Trophoblast cell (in vitro differentiated cells and primary cell): ENCODE measurements at regions not wholly inside any gene's neighbourhood (a gene's known extent, or its start where the extent isn't known, plus 50 kb on each side); places are given as distances from the start of the nearest gene placed in this dataset.

Experiments used
- DNase-seq, 2 donors: peaks; one replicate each; pipeline ENCODE4 v3.0.0-alpha.2; 2016
- H2AFZ ChIP-seq: 2 replicates; pipeline ENCODE4 v1.6.1; 2013; ENCODE audit warnings: low read length, moderate library complexity, mild to moderate bottlenecking; ENCODE audit not compliant: insufficient read depth, poor library complexity
- H2AK5ac ChIP-seq: 2 replicates; pipeline ENCODE4 v1.6.1; 2013; ENCODE audit warnings: mild to moderate bottlenecking, low read length
- H2BK120ac ChIP-seq: 2 replicates; pipeline ENCODE4 v1.6.1; 2013; ENCODE audit warnings: low read length, mild to moderate bottlenecking, moderate library complexity; ENCODE audit not compliant: insufficient read depth, poor library complexity
- H2BK12ac ChIP-seq: 2 replicates; pipeline ENCODE4 v1.6.1; 2013; ENCODE audit warnings: mild to moderate bottlenecking, low read length, moderate library complexity
- H2BK5ac ChIP-seq: 2 replicates; pipeline ENCODE4 v1.6.1; 2013; ENCODE audit warnings: low read length, low read depth, moderate library complexity, mild to moderate bottlenecking; ENCODE audit not compliant: poor library complexity
- H3K14ac ChIP-seq: 2 replicates; pipeline ENCODE4 v1.6.1; 2013; ENCODE audit warnings: mild to moderate bottlenecking, low read length
- H3K18ac ChIP-seq: 2 replicates; pipeline ENCODE4 v1.6.1; 2013; ENCODE audit warnings: mild to moderate bottlenecking, low read length
- H3K23ac ChIP-seq: 2 replicates; pipeline ENCODE4 v1.6.1; 2013; ENCODE audit warnings: low read length
- H3K27ac ChIP-seq: 2 replicates; pipeline ENCODE4 v1.5.1; 2013; ENCODE audit warnings: low read depth, mild to moderate bottlenecking, inconsistent platforms, low read length, moderate library complexity
- H3K27me3 ChIP-seq: 2 replicates; pipeline ENCODE4 v1.6.1; 2013; ENCODE audit warnings: inconsistent platforms, mild to moderate bottlenecking, low read length, moderate library complexity; ENCODE audit not compliant: insufficient read depth
- H3K36me3 ChIP-seq, 2 experiments: 1 replicate in 1 of 2; 2 replicates in 1 of 2; pipeline ENCODE4 v1.6.1; 2013; ENCODE audit warnings: low read length in 2 of 2, mild to moderate bottlenecking in 2 of 2, moderate library complexity in 1 of 2; ENCODE audit not compliant: insufficient read depth in 2 of 2, control insufficient read depth in 1 of 2
- H3K4ac ChIP-seq: 2 replicates; pipeline ENCODE4 v1.6.1; 2013; ENCODE audit warnings: low read depth, mild to moderate bottlenecking, low read length, moderate library complexity
- H3K4me1 ChIP-seq, 2 experiments: 1 replicate in 1 of 2; 2 replicates in 1 of 2; pipeline ENCODE4 v1.6.1; 2013; ENCODE audit warnings: low read length in 2 of 2, mild to moderate bottlenecking in 2 of 2, moderate library complexity in 1 of 2; ENCODE audit not compliant: insufficient read depth in 2 of 2, control insufficient read depth in 1 of 2
- H3K4me2 ChIP-seq: 2 replicates; pipeline ENCODE4 v1.6.1; 2013; ENCODE audit warnings: inconsistent platforms, mild to moderate bottlenecking, low read length, moderate library complexity
- H3K4me3 ChIP-seq: 2 replicates; pipeline ENCODE4 v1.5.1; 2013; ENCODE audit warnings: mild to moderate bottlenecking, low read depth, low read length, inconsistent platforms
- H3K79me1 ChIP-seq: one replicate; pipeline ENCODE4 v1.6.1; 2013; ENCODE audit warnings: low read length
- H3K79me2 ChIP-seq: 2 replicates; pipeline ENCODE4 v1.6.1; 2013; ENCODE audit warnings: low read length, mild to moderate bottlenecking; ENCODE audit not compliant: control insufficient read depth, insufficient read depth, poor library complexity
- H3K9ac ChIP-seq: 2 replicates; pipeline ENCODE4 v1.6.1; 2013; ENCODE audit warnings: mild to moderate bottlenecking, low read length
- H3K9me3 ChIP-seq: 2 replicates; pipeline ENCODE4 v1.6.1; 2013; ENCODE audit warnings: low read depth, mild to moderate bottlenecking, control low read depth, inconsistent platforms, low read length; ENCODE audit not compliant: insufficient read depth
- H4K12ac ChIP-seq: 2 replicates; pipeline ENCODE4 v1.6.1; 2013; ENCODE audit warnings: low read depth, mild to moderate bottlenecking, low read length, moderate library complexity
- H4K8ac ChIP-seq: 2 replicates; pipeline ENCODE4 v1.6.1; 2013; ENCODE audit warnings: low read depth, mild to moderate bottlenecking, low read length, moderate library complexity
- H4K91ac ChIP-seq: one replicate; pipeline ENCODE4 v1.6.1; 2013; ENCODE audit warnings: low read depth, mild to moderate bottlenecking, low read length, moderate library complexity
- WGBS: extraction: QIAGEN DNeasy Blood & Tissue Kit; methylation state at CpG from one replicate; pipeline ENCODE4 v1.1.7; 2013; ENCODE audit warnings: missing lambda C conversion rate; ENCODE audit not compliant: insufficient read length, insufficient coverage; ENCODE audit errors: extremely low coverage; 5-methylcytosine and 5-hydroxymethylcytosine counted together

DNA sequence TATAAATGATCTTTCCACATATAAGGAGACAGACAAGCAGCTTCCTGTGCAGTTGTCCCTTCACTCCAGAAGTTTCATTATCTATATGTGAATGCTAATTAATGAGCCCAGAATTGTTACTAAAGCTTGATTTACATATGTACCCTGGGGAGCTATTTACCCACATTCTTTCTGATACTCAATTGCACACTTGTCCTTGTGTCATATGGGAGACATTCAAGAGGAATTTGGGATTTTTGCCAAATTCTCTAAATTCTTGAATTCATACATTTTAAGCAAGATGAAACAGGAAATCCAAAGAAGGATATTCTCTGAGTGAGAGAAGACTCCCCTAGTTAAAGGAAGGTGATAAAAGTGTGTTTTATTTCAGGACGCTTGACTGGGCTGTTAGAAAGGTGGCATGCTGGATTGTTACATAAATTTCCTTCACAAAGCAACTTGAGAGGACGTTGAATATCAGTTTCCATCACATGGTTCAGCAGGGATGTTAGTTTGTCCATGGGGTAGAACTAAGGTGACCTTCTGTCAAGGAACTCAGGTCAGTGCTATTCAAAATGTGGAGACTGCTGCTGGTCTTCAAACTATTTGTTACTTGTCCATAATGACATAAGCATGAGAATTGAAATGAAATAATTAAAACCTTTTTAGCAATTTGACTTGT, 368.2 kb downstream of the IRS1 start:
- Histone ChIP-seq H2AK5ac (no peak overlapping the region), H3K18ac (no peak overlapping the region), H3K4ac (no peak overlapping the region), H3K4me2 (no peak overlapping the region), H3K4me1 (peaks cover 7% of the 10 kb centered on the region in 2 experiments), H4K91ac (no peak overlapping the region), H3K9ac (no peak overlapping the region), H3K9me3 (no peaks in the 10 kb centered on the region), H2BK5ac (no peak overlapping the region), H4K12ac (no peak overlapping the region), H3K23ac (no peak overlapping the region), H3K27ac (no peak overlapping the region), H3K27me3 (no peaks in the 10 kb centered on the region), H3K36me3 (no peaks in the 10 kb centered on the region), H3K14ac (no peak overlapping the region), H3K4me3 (no peak overlapping the region), H3K79me2 (no peaks in the 10 kb centered on the region), H2AFZ (no peak overlapping the region), H2BK120ac (no peak overlapping the region), H2BK12ac (no peak overlapping the region), H4K8ac (no peak overlapping the region), H3K79me1 (peaks cover 4% of the 10 kb centered on the region)
- WGBS, result no CpG with 5 or more reads among the region's 2 CpGs
- DNase-seq, result no peak

GRCh38 chr2:226429476-226429875, 370.1 kb downstream of the IRS1 start:
- H3K27me3 ChIP-seq, result no peaks in the 10 kb centered on the region
- WGBS, result no CpG with 5 or more reads among the region's 2 CpGs

GRCh38 chr2:226427538-226428307, 371.9 kb downstream of the IRS1 start:
- no peaks in the 10 kb centered on the region for H3K9me3 ChIP-seq
- no peak overlapping the region for H2AFZ ChIP-seq
- no peak overlapping the region for H3K23ac ChIP-seq
- H2BK120ac ChIP-seq, result peak overlapping the region; percentile 51
- H3K4me1 ChIP-seq, result peaks cover 9 to 10% of the 10 kb centered on the region in 2 experiments
- H3K27me3 ChIP-seq, result no peaks in the 10 kb centered on the region
- peak overlapping the region; percentile 33 for H2BK5ac ChIP-seq
- no peaks in the 10 kb centered on the region for H3K79me2 ChIP-seq
- no peak overlapping the region for H3K4ac ChIP-seq
- H3K14ac ChIP-seq, result peak overlapping the region; percentile 66
- no peak overlapping the region for H3K27ac ChIP-seq
- no peak overlapping the region for H3K9ac ChIP-seq
- peak overlapping the region; percentile 47 for H4K91ac ChIP-seq
- H3K4me3 ChIP-seq, result no peak overlapping the region
- H3K79me1 ChIP-seq, result peaks cover 8% of the 10 kb centered on the region
- WGBS, result no CpG with 5 or more reads among the region's 7 CpGs
- peak; percentile 63 to 73 for DNase-seq
- H2BK12ac ChIP-seq, result peak overlapping the region; percentile 87
- no peak overlapping the region for H4K12ac ChIP-seq
- H3K36me3 ChIP-seq, result no peaks in the 10 kb centered on the region
- H3K4me2 ChIP-seq, result no peak overlapping the region
- H2AK5ac ChIP-seq, result peak overlapping the region; percentile 46
- peak overlapping the region; percentile 19 for H4K8ac ChIP-seq
- peak overlapping the region; percentile 59 for H3K18ac ChIP-seq

More at GRCh38 chr2:226429476-226429875, 370.1 kb downstream of the IRS1 start:
- no peak overlapping the region for H3K4ac ChIP-seq
- H3K9ac ChIP-seq, result no peak overlapping the region
- no peak overlapping the region for H2AK5ac ChIP-seq
- H3K4me1 ChIP-seq, result peaks cover 7% of the 10 kb centered on the region in 2 experiments
- H3K14ac ChIP-seq, result no peak overlapping the region
- DNase-seq, result no peak
- H3K27ac ChIP-seq, result no peak overlapping the region
- no peak overlapping the region for H2BK12ac ChIP-seq
- no peak overlapping the region for H3K23ac ChIP-seq
- H2AFZ ChIP-seq, result no peak overlapping the region
- H4K8ac ChIP-seq, result no peak overlapping the region
- H3K79me1 ChIP-seq, result peaks cover 8% of the 10 kb centered on the region
- no peaks in the 10 kb centered on the region for H3K79me2 ChIP-seq
- no peak overlapping the region for H4K91ac ChIP-seq
- H3K4me2 ChIP-seq, result no peak overlapping the region
- H2BK5ac ChIP-seq, result no peak overlapping the region
- H3K36me3 ChIP-seq, result no peaks in the 10 kb centered on the region
- H3K9me3 ChIP-seq, result no peaks in the 10 kb centered on the region
- no peak overlapping the region for H4K12ac ChIP-seq
- H3K4me3 ChIP-seq, result no peak overlapping the region
- no peak overlapping the region for H3K18ac ChIP-seq
- H2BK120ac ChIP-seq, result no peak overlapping the region

GRCh38 chr2:226426292-226426736, 373.3 kb downstream of the IRS1 start:
- Histone ChIP-seq H3K4me2 (no peak overlapping the region), H3K9ac (no peak overlapping the region)
- no CpG with 5 or more reads among the region's 5 CpGs for WGBS

More at GRCh38 chr2:226426292-226426736, 373.3 kb downstream of the IRS1 start:
- Histone ChIP-seq H3K23ac (no peak overlapping the region), H4K91ac (no peak overlapping the region), H3K4ac (no peak overlapping the region), H3K79me1 (peaks cover 8% of the 10 kb centered on the region), H2BK5ac (no peak overlapping the region), H3K79me2 (no peaks in the 10 kb centered on the region), H2BK12ac (no peak overlapping the region), H3K27me3 (no peaks in the 10 kb centered on the region), H3K9me3 (no peaks in the 10 kb centered on the region), H3K4me3 (no peak overlapping the region), H4K12ac (no peak overlapping the region), H2BK120ac (no peak overlapping the region), H3K4me1 (peaks cover 9 to 10% of the 10 kb centered on the region in 2 experiments), H4K8ac (no peak overlapping the region), H2AK5ac (no peak overlapping the region), H3K27ac (no peak overlapping the region), H3K18ac (no peak overlapping the region), H3K36me3 (no peaks in the 10 kb centered on the region), H2AFZ (no peak overlapping the region), H3K14ac (no peak overlapping the region)
- peak; percentile 33 to 65 for DNase-seq
